ENCODE measurements at regions not wholly inside any gene's neighbourhood (a gene's known extent, or its start where the extent isn't known, plus 50 kb on each side); places are given as distances from the start of the nearest gene placed in this dataset.

- H3K79me2 ChIP-seq (replicated peaks; ENCODE audit: insufficient read depth, low read length) = no peaks in the 10 kb centered on the region
Measured at GRCh38 chr13:107091428-107091827, 523.5 kb upstream of the ARGLU1 start.

GRCh38 chr13:107088061-107088460, 520.1 kb upstream of the ARGLU1 start:
- no peaks in the 10 kb centered on the region for H3K27me3 ChIP-seq (ENCODE audit: insufficient read depth, low read depth, low read length)
- H3K9ac ChIP-seq (ENCODE audit: low read length) = no peak overlapping the region
- H4K20me1 ChIP-seq (ENCODE audit: insufficient read depth) = no peaks in the 10 kb centered on the region
- H3K4me3 ChIP-seq (ENCODE audit: low read length) = no peak overlapping the region
- no peak overlapping the region for H3K27ac ChIP-seq (ENCODE audit: low read length)
- H3K4me2 ChIP-seq (ENCODE audit: low read length) = no peak overlapping the region
- no peaks in the 10 kb centered on the region for H3K79me2 ChIP-seq (replicated peaks; ENCODE audit: insufficient read depth, low read length)
- H3K9me2 ChIP-seq (ENCODE audit: insufficient read depth, low read length) = no peaks in the 10 kb centered on the region
- H3K36me3 ChIP-seq (ENCODE audit: insufficient read depth, low read length) = no peaks in the 10 kb centered on the region
- no peak overlapping the region for H2AFZ ChIP-seq (ENCODE audit: low read depth, low read length)
- H3F3A ChIP-seq (ENCODE audit: insufficient read depth, low read length, poor library complexity, severe bottlenecking) = no peaks in the 10 kb centered on the region
- no peaks in the 10 kb centered on the region for H3K9me3 ChIP-seq (ENCODE audit: low read length)
- TF ChIP-seq EP300 (conservative IDR thresholded peaks at IDR 0.05; ENCODE audit: poor library complexity, severe bottlenecking) = no peak
- TF ChIP-seq MXI1 (conservative IDR thresholded peaks at IDR 0.05; ENCODE audit: poor library complexity, severe bottlenecking) = no peak
- no peak for TF ChIP-seq SMC3 (conservative IDR thresholded peaks at IDR 0.05; ENCODE audit: poor library complexity)
- TF ChIP-seq RAD21 (conservative IDR thresholded peaks at IDR 0.05) = no peak
- TF ChIP-seq REST (IDR thresholded peaks at IDR 0.05; ENCODE audit: borderline replicate concordance) = no peak
- no peak for TF ChIP-seq POLR2AphosphoS5 (IDR thresholded peaks at IDR 0.05)
- no peak for TF ChIP-seq CTCF (IDR thresholded peaks at IDR 0.05; ENCODE audit: poor library complexity, severe bottlenecking)

More at GRCh38 chr13:107091428-107091827, 523.5 kb upstream of the ARGLU1 start:
- H2AFZ ChIP-seq (ENCODE audit: low read depth, low read length) = no peak overlapping the region
- H3K27me3 ChIP-seq (ENCODE audit: insufficient read depth, low read depth, low read length) = no peaks in the 10 kb centered on the region
- no peak overlapping the region for H3K27ac ChIP-seq (ENCODE audit: low read length)
- H4K20me1 ChIP-seq (ENCODE audit: insufficient read depth) = no peaks in the 10 kb centered on the region
- no peaks in the 10 kb centered on the region for H3F3A ChIP-seq (ENCODE audit: insufficient read depth, low read length, poor library complexity, severe bottlenecking)
- no peaks in the 10 kb centered on the region for H3K9me2 ChIP-seq (ENCODE audit: insufficient read depth, low read length)
- H3K4me2 ChIP-seq (ENCODE audit: low read length) = no peak overlapping the region
- H3K9me3 ChIP-seq (ENCODE audit: low read length) = no peaks in the 10 kb centered on the region
- no peak overlapping the region for H3K9ac ChIP-seq (ENCODE audit: low read length)
- no peak overlapping the region for H3K4me3 ChIP-seq (ENCODE audit: low read length)
- TF ChIP-seq MXI1 (conservative IDR thresholded peaks at IDR 0.05; ENCODE audit: poor library complexity, severe bottlenecking) (no peak), REST (IDR thresholded peaks at IDR 0.05; ENCODE audit: borderline replicate concordance) (no peak), RAD21 (conservative IDR thresholded peaks at IDR 0.05) (no peak), POLR2AphosphoS5 (IDR thresholded peaks at IDR 0.05) (no peak), SMC3 (conservative IDR thresholded peaks at IDR 0.05; ENCODE audit: poor library complexity) (no peak), CTCF (IDR thresholded peaks at IDR 0.05; ENCODE audit: poor library complexity, severe bottlenecking) (no peak), EZH2 (IDR thresholded peaks at IDR 0.05; ENCODE audit: borderline replicate concordance, insufficient read depth, low read length, poor library complexity, severe bottlenecking) (no peak)
- no peaks in the 10 kb centered on the region for H3K36me3 ChIP-seq (ENCODE audit: insufficient read depth, low read length)

All from neural cell (in vitro differentiated cells).